ENCODE measurements at regions not wholly inside any gene's neighbourhood (a gene's known extent, or its start where the extent isn't known, plus 50 kb on each side); places are given as distances from the start of the nearest gene placed in this dataset.

DNA sequence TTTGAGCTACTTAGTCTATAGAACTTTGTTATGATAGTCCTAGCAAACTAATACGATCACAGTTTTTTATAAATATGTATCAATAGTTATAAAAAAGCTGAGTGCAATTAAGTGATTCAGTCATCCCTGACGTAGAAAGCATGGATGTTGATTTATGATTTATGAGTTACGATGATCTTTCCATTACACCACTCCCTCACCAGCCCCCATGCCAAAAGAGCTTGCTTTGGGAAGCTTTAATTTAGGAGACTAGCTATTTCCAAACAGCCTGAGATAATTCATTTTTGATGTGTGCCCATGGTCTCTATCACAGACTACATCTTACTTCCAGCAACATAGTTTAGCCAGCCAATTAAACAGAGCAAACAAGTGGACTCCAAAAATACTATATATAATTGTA lies 256.8 kb downstream of the GABRG2 start:
- no peak for DNase-seq (ENCODE audit: low spot score)

DNA sequence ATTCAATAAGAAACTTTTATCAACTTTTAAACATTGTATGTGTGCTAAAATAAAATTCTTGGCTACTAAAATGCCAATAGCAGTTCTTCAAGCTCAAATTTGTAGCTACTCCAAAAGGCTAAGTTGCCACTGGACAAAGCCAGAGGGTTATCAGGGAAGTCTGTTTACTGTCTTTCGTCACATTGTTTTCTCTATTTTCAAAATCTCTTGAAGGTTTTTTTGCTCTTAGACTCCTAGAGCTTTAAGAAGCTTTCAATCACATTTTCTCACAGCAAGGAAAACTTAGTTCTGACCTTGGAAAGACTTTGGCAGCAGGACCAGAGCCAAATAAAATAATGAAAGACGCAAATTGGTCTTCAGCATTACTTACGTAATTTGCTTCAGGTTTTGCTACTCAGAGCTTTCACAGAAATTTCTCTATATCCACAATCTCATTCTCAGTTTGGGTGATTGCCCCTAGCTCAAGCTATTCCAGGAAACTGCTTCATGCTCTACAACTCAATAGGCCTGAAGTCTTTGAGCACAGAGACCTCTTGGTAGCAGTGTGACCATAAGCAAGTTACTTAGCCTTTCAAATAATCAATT lies 257.7 kb downstream of the GABRG2 start:
- DNase-seq (ENCODE audit: low spot score), result no peak

- DNase-seq (ENCODE audit: low spot score), result no peak
These were observed 267.4 kb downstream of the GABRG2 start for GRCh38 chr5:162334944-162335343.

GRCh38 chr5:162360373-162360931 lies 292.9 kb downstream of the GABRG2 start:
- DNase-seq (ENCODE audit: low spot score), result no peak

GRCh38 chr5:162372256-162372655 lies 304.7 kb downstream of the GABRG2 start:
- no peak for DNase-seq (ENCODE audit: low spot score)

- DNase-seq (ENCODE audit: low spot score), result no peak
These were observed 310.3 kb downstream of the GABRG2 start for GRCh38 chr5:162377895-162378294.

DNA sequence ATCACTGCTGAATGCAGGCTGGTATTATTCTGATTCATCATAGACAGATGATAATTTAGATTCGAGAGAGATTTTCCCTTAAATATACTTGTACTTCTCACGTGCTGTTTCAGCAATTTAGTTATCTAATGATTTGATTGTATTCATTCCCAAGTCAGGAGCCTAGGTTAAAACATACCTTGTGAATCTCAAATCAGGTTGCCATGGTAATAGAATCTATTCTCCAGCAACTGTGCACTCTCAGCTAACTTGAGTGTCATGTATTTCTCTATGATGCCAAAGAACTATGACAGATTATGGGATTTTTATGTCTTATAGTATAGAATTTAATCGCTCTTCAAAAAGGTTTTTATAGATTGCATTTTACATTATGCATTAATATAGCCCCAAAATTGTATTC lies 315.3 kb downstream of the GABRG2 start:
- no peak for DNase-seq (ENCODE audit: low spot score)

DNA sequence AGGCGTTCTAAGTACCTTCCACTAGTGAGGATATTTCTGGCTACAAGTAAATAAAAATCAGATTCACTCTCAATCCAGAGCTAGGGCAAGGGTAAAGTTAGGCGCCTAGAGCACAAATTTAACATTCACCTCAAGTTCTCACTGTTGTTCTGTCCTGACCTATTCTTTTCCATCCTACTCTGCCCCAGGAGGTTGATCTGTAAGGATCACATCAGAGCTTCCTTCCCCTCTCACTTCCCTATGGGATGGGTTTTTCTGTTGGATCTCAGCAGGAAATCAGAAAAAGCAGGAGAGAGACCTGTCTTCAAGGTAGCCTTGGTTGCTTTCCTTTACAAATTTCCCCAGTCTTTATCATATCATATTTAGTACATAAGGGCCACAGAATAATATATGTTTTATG lies 316.7 kb downstream of the GABRG2 start:
- DNase-seq (ENCODE audit: low spot score), result no peak

GRCh38 chr5:162391833-162392232 lies 324.3 kb downstream of the GABRG2 start:
- DNase-seq (ENCODE audit: low spot score), result no peak

DNA sequence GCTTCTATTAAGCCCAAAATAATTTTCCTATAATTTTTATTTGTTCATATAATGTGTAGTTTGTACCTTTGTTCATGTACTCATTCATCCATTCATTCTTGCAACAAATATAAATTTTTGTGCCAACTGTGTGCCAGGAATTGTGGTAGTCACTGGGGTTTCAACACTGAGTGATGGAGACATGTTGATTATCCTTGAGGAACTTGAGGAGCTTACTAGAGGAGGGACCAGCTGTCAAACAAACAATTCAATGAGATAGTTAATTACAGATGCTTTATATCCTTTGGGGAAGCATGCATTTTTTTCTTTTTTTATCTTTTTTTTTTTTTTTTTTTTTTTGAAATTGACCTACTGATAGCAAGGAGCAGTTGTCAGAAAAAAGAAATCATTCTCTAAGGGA lies 324.8 kb downstream of the GABRG2 start:
- no peak for DNase-seq (ENCODE audit: low spot score)

- no peak for DNase-seq (ENCODE audit: low spot score)
These were observed 326.0 kb downstream of the GABRG2 start for GRCh38 chr5:162393534-162393933.

- no peak for DNase-seq (ENCODE audit: low spot score)
These were observed 340.0 kb downstream of the GABRG2 start for GRCh38 chr5:162407614-162408013.

DNA sequence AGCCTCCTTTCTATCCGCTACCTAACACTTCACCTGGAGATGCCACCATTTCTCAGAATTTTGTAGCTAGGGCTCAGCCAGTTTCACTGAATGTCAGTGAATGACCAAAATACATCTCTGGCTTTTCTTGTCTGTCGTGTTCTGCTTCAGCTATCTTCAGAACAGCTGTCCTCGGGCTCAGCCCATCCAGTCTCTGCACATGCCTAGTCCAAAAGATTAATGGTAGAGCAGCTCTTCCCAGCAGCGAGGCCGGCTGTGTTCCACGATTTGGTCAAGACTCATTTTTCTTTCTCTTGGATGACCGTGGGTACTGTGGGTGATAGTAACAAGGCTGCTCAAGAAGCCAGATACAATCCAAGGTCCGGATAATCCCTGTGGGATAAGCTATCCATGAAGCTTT lies 342.8 kb downstream of the GABRG2 start:
- DNase-seq (ENCODE audit: low spot score), result no peak

- DNase-seq (ENCODE audit: low spot score), result no peak
These were observed 361.6 kb downstream of the GABRG2 start for GRCh38 chr5:162429142-162429541.

GRCh38 chr5:162434281-162434680 lies 366.7 kb downstream of the GABRG2 start:
- DNase-seq (ENCODE audit: low spot score), result no peak

GRCh38 chr5:162436055-162436454 lies 368.5 kb downstream of the GABRG2 start:
- no peak for DNase-seq (ENCODE audit: low spot score)

GRCh38 chr5:162444129-162444762 lies 376.7 kb downstream of the GABRG2 start:
- no peak for DNase-seq (ENCODE audit: low spot score)

DNA sequence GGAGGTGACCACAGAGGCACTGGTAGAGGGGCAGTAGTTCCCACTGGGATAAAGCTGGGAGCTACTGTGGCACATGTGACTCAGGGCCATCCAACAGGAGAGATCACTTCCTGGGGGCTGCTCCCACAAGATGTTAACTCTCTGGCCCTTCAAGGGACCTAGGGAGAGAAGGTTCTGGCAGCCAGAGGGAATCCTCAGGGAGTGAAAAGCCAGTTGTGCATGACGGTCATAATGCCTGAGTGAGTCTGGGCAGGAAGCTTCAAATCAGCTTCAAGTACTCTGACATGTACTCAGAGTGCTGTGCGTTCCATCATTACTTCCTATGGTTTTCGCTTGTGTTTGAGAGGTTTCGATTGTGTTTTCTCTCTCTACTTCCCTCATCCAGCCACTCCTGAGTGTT lies 388.5 kb downstream of the GABRG2 start:
- no peak for DNase-seq (ENCODE audit: low spot score)

DNA sequence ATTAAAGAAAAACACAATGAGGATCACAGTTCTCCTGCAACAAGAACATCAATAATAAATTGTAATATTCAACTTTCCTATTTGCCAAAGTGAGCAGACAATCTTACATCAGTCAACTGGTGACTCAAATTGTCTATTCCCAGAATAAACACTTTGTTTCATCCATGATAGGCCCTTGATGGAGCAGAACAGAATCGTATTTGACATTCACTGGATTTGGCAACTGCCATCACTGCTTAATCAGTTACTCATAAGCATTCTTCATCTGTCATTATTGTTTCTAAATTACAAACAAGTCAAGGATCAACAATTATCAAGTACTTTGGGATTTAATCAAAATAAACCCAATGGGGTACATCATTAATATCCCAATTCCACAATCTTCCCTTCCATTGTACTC lies 398.4 kb downstream of the GABRG2 start:
- DNase-seq (ENCODE audit: low spot score), result no peak

GRCh38 chr5:162473041-162473714 lies 405.6 kb downstream of the GABRG2 start:
- DNase-seq (ENCODE audit: low spot score), result no peak

DNA sequence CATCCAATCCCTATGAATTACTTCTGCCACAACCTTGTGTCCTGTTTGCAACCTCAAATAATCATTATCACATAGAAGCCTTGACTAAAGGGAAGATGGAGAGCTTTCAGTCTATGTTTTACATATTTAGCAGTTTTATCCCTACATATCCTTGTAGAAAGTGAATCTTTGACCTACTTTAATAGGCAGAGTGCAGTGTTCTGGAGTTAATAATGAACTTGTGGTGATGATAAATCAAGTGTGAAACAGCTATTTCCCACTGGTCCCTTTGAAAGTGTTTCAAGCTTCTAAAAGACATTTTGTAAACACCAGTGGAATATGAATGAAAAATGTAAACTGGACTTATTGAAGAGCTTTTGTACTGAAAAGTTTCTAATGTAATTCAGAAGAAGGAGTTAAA lies 406.7 kb downstream of the GABRG2 start:
- no peak for DNase-seq (ENCODE audit: low spot score)

GRCh38 chr5:162484095-162484494 lies 416.5 kb downstream of the GABRG2 start:
- no peak for DNase-seq (ENCODE audit: low spot score)

GRCh38 chr5:162484986-162485385 lies 417.4 kb downstream of the GABRG2 start:
- DNase-seq (ENCODE audit: low spot score), result no peak
